M059J (cell line): ENCODE measurements at regions not wholly inside any gene's neighbourhood (a gene's known extent, or its start where the extent isn't known, plus 50 kb on each side); places are given as distances from the start of the nearest gene placed in this dataset.

Experiments used
- DNase-seq: peaks from one replicate; pipeline ENCODE4 v3.0.0-alpha.2; 2012; ENCODE audit warnings: low read depth

- DNase-seq = no peak
Measured at GRCh38 chr5:165079389-165079788, 1574.0 kb downstream of the MAT2B start.

- DNase-seq = no peak
Measured at GRCh38 chr5:165083394-165083793, 1578.0 kb downstream of the MAT2B start.

- no peak for DNase-seq
Measured at GRCh38 chr5:165086465-165086864, 1581.0 kb downstream of the MAT2B start.

- no peak for DNase-seq
Measured at GRCh38 chr5:165094782-165095181, 1589.4 kb downstream of the MAT2B start.

GRCh38 chr5:165101709-165102108 lies 1596.3 kb downstream of the MAT2B start:
- DNase-seq = no peak

GRCh38 chr5:165104611-165105010 lies 1599.2 kb downstream of the MAT2B start:
- no peak for DNase-seq

- no peak for DNase-seq
Measured at GRCh38 chr5:165108809-165109208, 1603.4 kb downstream of the MAT2B start.

GRCh38 chr5:165119175-165119574 lies 1613.8 kb downstream of the MAT2B start:
- no peak for DNase-seq

- no peak for DNase-seq
Measured at GRCh38 chr5:165126598-165126997, 1621.2 kb downstream of the MAT2B start.

- no peak for DNase-seq
Measured at GRCh38 chr5:165127941-165128340, 1622.5 kb downstream of the MAT2B start.

GRCh38 chr5:165130656-165131055 lies 1625.2 kb downstream of the MAT2B start:
- no peak for DNase-seq

- no peak for DNase-seq
Measured at GRCh38 chr5:165134155-165134554, 1628.7 kb downstream of the MAT2B start.

GRCh38 chr5:165135565-165135964 lies 1630.1 kb downstream of the MAT2B start:
- DNase-seq = no peak

GRCh38 chr5:165137701-165138100 lies 1632.3 kb downstream of the MAT2B start:
- DNase-seq = no peak

- DNase-seq = no peak
Measured at GRCh38 chr5:165138236-165138635, 1632.8 kb downstream of the MAT2B start.

- no peak for DNase-seq
Measured at GRCh38 chr5:165139262-165139661, 1633.8 kb downstream of the MAT2B start.

GRCh38 chr5:165139721-165140120 lies 1634.3 kb downstream of the MAT2B start:
- no peak for DNase-seq

- DNase-seq = no peak
Measured at GRCh38 chr5:165143741-165144140, 1638.3 kb downstream of the MAT2B start.

- no peak for DNase-seq
Measured at GRCh38 chr5:165149431-165149830, 1644.0 kb downstream of the MAT2B start.

GRCh38 chr5:165152058-165152457 lies 1646.6 kb downstream of the MAT2B start:
- no peak for DNase-seq

- DNase-seq = no peak
Measured at GRCh38 chr5:165157219-165157618, 1651.8 kb downstream of the MAT2B start.

GRCh38 chr5:165161204-165161603 lies 1655.8 kb downstream of the MAT2B start:
- DNase-seq = no peak

- DNase-seq = no peak
Measured at GRCh38 chr5:165163861-165164260, 1658.4 kb downstream of the MAT2B start.

GRCh38 chr5:165173651-165174050 lies 1668.2 kb downstream of the MAT2B start:
- no peak for DNase-seq

GRCh38 chr5:165175041-165175440 lies 1669.6 kb downstream of the MAT2B start:
- DNase-seq = no peak
